OCI-LY1 (cell line): ENCODE measurements at regions not wholly inside any gene's neighbourhood (a gene's known extent, or its start where the extent isn't known, plus 50 kb on each side); places are given as distances from the start of the nearest gene placed in this dataset.

ENCODE experiments used
- EZH2 ChIP-seq: fragments of 200-600 bp; sonication (generic), shearing (Covaris generic); IDR thresholded peaks from 2 replicates; pipeline ENCODE4 v1.8.0; 2017; ENCODE audit warnings: borderline replicate concordance, mixed run types, mild to moderate bottlenecking, antibody characterized with exemption, low read length, moderate library complexity, mixed read lengths
- TF ChIP-seq, protein P1 (sequence below): fragments of 200-600 bp; sonication (generic), shearing (Covaris generic); IDR thresholded peaks from 2 replicates; pipeline ENCODE4 v1.5.1; 2017; ENCODE audit warnings: mild to moderate bottlenecking, antibody characterized with exemption, low read length, moderate library complexity, mixed read lengths

DNA sequence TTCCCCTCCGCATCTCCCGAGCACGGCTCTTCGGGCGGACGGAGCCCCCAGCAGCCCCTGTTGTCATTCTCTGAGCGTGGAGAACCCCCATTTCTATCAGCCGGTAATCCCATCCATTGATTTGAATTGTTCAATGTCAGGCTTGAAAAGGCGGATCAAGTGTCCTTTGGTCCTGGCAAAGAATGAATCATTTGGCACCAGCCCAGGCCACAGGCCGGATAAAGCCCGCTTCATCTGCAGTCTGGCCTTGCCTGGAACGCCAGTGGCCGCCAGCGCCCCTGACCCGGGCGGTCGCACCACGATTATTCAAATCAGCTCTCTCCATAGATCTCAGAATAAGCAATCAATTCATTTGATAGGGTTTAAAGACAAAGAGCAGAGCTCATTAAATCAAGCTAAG is 188.9 kb downstream of the BRD1 start:
- TF ChIP-seq, protein P1, sequence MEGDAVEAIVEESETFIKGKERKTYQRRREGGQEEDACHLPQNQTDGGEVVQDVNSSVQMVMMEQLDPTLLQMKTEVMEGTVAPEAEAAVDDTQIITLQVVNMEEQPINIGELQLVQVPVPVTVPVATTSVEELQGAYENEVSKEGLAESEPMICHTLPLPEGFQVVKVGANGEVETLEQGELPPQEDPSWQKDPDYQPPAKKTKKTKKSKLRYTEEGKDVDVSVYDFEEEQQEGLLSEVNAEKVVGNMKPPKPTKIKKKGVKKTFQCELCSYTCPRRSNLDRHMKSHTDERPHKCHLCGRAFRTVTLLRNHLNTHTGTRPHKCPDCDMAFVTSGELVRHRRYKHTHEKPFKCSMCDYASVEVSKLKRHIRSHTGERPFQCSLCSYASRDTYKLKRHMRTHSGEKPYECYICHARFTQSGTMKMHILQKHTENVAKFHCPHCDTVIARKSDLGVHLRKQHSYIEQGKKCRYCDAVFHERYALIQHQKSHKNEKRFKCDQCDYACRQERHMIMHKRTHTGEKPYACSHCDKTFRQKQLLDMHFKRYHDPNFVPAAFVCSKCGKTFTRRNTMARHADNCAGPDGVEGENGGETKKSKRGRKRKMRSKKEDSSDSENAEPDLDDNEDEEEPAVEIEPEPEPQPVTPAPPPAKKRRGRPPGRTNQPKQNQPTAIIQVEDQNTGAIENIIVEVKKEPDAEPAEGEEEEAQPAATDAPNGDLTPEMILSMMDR: no peak
- no peak for TF ChIP-seq EZH2
